Upper lobe of left lung (tissue), 4 donors: ENCODE measurements at regions not wholly inside any gene's neighbourhood (a gene's known extent, or its start where the extent isn't known, plus 50 kb on each side); places are given as distances from the start of the nearest gene placed in this dataset.

Experiments used
- POLR2A ChIP-seq, 4 donors: fragments of 450-650 bp; IDR thresholded peaks; one replicate each; pipeline ENCODE4 v1.5.1; 2016 to 2017; ENCODE audit warnings: antibody characterized with exemption in 4 of 4, mild to moderate bottlenecking in 2 of 4
- POLR2AphosphoS5 ChIP-seq, 2 donors: sonication (generic); formaldehyde crosslinking; IDR thresholded peaks; one replicate each; pipeline ENCODE4 v1.5.1; 2017; ENCODE audit warnings: antibody characterized with exemption in 2 of 2
- TF ChIP-seq, protein P1 (sequence below), 6 experiments: fragments of 450-650 bp in 4 of 6; fragments of 200-600 bp in 2 of 6; sonication (generic) in 2 of 6; IDR thresholded peaks; one replicate each; pipeline ENCODE4 v1.5.1; 2016 to 2019; ENCODE audit warnings: antibody characterized with exemption in 6 of 6

DNA sequence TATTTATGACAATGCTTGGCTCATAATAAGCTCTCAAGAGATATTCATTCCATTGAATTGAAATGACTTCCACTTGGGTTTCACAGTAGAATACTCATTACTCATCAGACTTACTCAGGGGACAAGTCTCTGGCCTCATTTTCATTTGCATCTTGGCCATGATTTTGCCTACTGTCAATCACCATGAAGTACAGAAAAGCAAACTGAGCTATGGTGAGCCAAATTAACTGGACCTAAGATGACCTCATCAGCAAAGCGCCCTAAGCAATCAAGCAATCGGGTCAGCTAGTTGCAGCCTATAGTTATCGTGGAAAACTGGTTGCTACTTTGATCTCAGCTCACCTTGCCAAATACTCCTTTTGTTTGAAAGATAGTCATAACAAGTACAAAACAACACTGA, 494.7 kb upstream of the SLC35B3 start:
- TF ChIP-seq, protein P1, sequence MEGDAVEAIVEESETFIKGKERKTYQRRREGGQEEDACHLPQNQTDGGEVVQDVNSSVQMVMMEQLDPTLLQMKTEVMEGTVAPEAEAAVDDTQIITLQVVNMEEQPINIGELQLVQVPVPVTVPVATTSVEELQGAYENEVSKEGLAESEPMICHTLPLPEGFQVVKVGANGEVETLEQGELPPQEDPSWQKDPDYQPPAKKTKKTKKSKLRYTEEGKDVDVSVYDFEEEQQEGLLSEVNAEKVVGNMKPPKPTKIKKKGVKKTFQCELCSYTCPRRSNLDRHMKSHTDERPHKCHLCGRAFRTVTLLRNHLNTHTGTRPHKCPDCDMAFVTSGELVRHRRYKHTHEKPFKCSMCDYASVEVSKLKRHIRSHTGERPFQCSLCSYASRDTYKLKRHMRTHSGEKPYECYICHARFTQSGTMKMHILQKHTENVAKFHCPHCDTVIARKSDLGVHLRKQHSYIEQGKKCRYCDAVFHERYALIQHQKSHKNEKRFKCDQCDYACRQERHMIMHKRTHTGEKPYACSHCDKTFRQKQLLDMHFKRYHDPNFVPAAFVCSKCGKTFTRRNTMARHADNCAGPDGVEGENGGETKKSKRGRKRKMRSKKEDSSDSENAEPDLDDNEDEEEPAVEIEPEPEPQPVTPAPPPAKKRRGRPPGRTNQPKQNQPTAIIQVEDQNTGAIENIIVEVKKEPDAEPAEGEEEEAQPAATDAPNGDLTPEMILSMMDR (IDR thresholded peaks at IDR 0.05): no peak
- TF ChIP-seq POLR2AphosphoS5 (IDR thresholded peaks at IDR 0.05): no peak
- no peak for TF ChIP-seq POLR2A (IDR thresholded peaks at IDR 0.05)
